C4-2B (cell line): ENCODE measurements at regions not wholly inside any gene's neighbourhood (a gene's known extent, or its start where the extent isn't known, plus 50 kb on each side); places are given as distances from the start of the nearest gene placed in this dataset.

ENCODE experiments used
- ZFX ChIP-seq: fragments of 450-650 bp; IDR thresholded peaks from 2 replicates; pipeline ENCODE4 v1.6.1; 2017
- TF ChIP-seq, protein P1 (sequence below): fragments of 450-650 bp; conservative IDR thresholded peaks from 2 replicates; pipeline ENCODE4 v1.5.1; 2017; ENCODE audit warnings: mild to moderate bottlenecking

DNA sequence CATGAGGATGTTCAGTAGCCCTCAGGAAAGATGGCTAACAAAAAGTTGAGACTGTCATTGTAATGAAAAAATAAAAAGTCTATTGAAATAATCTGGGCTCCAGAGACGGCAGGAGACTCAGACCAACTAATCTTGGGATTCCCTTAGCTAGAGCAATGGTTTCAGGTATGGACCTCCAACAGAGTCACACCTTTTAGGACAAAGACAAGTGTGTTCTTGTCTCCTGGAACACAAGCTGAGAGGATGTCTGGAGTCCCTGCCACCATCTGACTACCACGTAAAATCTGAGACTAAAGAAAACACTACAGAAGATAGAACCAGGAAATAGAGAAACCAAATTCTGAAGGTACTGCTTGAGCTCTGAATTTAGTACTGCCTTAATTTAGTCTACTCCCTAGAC is 103.3 kb upstream of the RBBP8 start:
- TF ChIP-seq, protein P1, sequence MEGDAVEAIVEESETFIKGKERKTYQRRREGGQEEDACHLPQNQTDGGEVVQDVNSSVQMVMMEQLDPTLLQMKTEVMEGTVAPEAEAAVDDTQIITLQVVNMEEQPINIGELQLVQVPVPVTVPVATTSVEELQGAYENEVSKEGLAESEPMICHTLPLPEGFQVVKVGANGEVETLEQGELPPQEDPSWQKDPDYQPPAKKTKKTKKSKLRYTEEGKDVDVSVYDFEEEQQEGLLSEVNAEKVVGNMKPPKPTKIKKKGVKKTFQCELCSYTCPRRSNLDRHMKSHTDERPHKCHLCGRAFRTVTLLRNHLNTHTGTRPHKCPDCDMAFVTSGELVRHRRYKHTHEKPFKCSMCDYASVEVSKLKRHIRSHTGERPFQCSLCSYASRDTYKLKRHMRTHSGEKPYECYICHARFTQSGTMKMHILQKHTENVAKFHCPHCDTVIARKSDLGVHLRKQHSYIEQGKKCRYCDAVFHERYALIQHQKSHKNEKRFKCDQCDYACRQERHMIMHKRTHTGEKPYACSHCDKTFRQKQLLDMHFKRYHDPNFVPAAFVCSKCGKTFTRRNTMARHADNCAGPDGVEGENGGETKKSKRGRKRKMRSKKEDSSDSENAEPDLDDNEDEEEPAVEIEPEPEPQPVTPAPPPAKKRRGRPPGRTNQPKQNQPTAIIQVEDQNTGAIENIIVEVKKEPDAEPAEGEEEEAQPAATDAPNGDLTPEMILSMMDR: no peak
- no peak for TF ChIP-seq ZFX
